GM18505 (cell line): ENCODE measurements at regions not wholly inside any gene's neighbourhood (a gene's known extent, or its start where the extent isn't known, plus 50 kb on each side); places are given as distances from the start of the nearest gene placed in this dataset.
"Not testable (repeated sequence)": the region's sequence is repeated elsewhere in the genome, so short reads cannot be mapped to it uniquely, and the experiment has no call there.

Experiments
- ATAC-seq: cut with Tn5 transposase; IDR thresholded peaks from one replicate; pipeline ENCODE4 v1.9.1; 2021; ENCODE audit not compliant: unreplicated experiment
- POLR2A ChIP-seq: IDR thresholded peaks from 4 replicates; pipeline ENCODE4 v1.6.1; 2011; ENCODE audit warnings: borderline replicate concordance; ENCODE audit not compliant: insufficient read depth, insufficient read length; ENCODE audit errors: extremely low read depth

- ATAC-seq: no peak
- no peak for TF ChIP-seq POLR2A
Observed at GRCh38 chr14:71454010-71454409, 478.2 kb upstream of the RGS6 start.

GRCh38 chr14:71454513-71455332 lies 477.5 kb upstream of the RGS6 start:
- no peak for TF ChIP-seq POLR2A
- ATAC-seq: no peak

DNA sequence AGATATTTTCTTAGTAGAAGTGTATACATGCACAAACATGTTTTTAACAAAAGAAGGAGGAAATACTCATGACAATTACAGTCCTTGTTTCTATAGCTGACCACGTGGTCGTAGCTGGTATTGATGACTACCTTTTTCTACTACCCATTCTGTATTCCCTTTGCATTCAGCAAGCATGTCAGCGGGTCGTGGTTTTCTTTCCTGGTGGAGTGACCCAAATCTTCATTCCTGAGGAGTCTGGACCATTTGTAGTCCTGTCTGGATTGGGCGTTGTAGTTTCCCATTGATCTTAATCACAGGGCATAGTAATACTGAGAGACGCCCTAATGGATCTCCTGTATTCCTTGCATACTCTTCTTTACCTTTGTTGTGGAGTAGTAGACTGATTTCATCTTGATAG lies 472.1 kb upstream of the RGS6 start:
- TF ChIP-seq POLR2A: no peak
- no peak for ATAC-seq

GRCh38 chr14:71461617-71462016 lies 470.6 kb upstream of the RGS6 start:
- ATAC-seq: not testable (repeated sequence)

DNA sequence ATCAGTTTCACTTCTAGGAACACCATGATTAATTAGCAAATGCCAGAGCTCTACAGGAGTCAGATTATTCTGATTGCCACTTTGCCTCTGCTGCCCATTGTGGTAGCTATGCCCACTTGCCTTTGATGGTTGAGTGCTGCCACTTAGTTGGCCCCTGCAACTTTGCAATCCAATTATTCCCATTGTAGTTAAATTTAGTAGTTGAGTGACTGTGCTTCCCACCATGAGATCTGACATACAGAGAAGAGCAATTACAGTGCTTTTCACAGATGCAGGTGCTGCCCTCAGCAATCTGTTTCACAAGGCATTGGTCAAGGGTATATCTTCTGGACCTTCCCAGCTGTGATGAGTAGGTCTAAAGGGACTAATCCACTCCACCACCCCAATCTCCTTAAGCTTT lies 468.4 kb upstream of the RGS6 start:
- ATAC-seq: no peak
- TF ChIP-seq POLR2A: no peak

- no peak for TF ChIP-seq POLR2A
- ATAC-seq: no peak
Observed at GRCh38 chr14:71464840-71465239, 467.4 kb upstream of the RGS6 start.

- ATAC-seq: no peak
- TF ChIP-seq POLR2A: no peak
Observed at GRCh38 chr14:71465316-71465715, 466.9 kb upstream of the RGS6 start.

- ATAC-seq: no peak
- no peak for TF ChIP-seq POLR2A
Observed at GRCh38 chr14:71466251-71466650, 466.0 kb upstream of the RGS6 start.

- TF ChIP-seq POLR2A: no peak
- ATAC-seq: no peak
Observed at GRCh38 chr14:71466946-71467345, 465.3 kb upstream of the RGS6 start.

DNA sequence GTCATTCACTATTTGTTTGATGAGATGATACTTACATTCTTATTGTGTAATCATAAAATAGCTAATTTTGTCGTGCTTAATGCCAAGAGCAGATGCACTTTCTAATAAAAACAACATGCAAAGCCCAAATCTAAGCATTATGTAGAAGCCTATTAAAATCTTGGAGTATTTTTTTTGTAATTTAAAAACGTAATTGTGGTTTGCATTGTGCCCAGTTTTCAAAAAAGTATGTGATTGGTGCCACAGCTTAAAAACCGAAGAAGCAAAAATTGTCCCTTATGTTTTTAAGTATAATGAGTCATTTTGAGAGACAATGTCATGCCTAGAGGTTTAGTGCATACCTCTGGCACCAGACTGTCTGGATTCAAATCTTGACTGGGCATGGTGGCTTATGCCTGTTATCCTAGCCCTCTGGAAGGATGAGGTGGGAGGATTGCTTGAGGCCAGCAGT lies 464.8 kb upstream of the RGS6 start:
- ATAC-seq: no peak
- TF ChIP-seq POLR2A: no peak

GRCh38 chr14:71468701-71469100 lies 463.5 kb upstream of the RGS6 start:
- no peak for TF ChIP-seq POLR2A
- ATAC-seq: no peak

DNA sequence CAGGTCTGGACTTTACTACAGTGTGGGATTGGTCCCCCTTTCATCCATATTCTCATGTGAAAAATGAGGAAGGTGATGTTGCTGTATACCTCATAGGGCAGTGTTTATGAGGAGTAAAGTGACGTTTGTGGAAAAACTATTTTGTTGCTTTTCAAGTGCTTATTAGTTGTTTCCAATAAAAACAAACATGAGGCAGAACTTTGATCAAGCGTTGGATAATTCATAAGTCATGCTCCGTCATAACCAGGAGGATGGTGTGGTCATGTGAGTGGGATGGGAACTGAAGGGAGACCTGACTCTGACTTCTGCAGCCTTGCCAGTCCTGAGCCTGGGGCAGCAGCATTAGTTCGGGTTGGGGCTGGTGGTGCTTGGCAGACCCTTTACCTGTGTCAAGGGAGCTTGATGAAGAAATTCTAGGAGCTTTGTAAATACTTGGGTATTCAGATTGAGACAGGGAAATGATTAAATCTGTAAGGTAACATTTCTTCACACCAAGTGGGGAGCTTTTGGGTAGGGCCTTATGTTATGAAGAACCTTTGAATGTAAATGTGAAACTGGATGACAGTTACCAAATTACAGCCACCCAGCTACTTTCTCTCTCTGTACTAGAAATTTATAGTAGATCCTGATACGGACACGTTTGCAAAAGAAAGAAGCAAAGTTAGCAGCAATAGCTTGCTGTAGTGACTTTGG lies 462.4 kb upstream of the RGS6 start:
- TF ChIP-seq POLR2A: no peak

GRCh38 chr14:71471634-71472355 lies 460.4 kb upstream of the RGS6 start:
- TF ChIP-seq POLR2A: no peak
- no peak for ATAC-seq

More for the DNA sequence above, 462.4 kb upstream of the RGS6 start:
- ATAC-seq: no peak

DNA sequence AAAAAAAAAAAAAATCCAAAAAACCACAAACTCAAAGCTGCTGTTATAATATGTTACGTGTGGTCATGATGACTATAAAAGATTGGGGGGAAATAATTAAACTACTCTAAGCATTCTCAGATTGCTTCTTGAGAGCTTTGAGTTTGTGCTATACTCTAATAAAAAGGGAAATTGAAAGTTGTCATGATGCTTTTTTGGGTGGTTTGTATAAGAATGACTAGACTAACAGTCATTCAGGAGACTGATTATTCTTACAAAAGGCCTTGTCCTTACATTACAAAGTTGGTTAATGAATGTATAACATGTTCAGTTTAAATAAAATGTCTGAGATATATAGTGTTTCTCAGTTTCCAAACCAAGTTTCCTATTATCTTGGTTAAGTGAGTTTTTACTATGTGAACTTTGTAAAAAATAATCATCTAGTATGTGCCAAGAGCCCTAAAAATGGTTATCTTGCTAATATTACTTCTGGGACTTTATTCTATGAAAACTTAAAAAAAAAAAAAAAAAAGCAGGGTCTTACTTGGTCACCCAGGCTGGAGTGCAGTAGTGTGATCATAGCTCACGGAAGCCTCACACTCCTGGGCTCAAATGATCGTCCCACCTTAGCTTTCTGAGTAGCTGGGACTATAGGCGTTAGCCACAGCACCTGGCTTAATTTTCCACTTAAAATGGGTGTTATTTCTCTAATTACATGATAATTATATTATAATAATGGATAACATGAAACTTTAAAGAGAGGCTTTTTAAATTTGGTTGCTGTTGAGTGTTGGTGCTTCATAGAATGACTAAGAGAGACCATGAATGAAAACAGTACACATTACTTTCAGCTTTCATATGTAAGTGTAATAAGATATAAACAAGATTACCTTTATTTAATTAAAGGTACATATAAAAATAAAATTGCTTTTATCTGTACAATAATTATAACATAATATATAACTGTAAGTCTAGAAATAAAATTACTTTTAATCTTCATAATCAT lies 459.6 kb upstream of the RGS6 start:
- TF ChIP-seq POLR2A: no peak
- ATAC-seq: no peak
